ENCODE measurements at regions not wholly inside any gene's neighbourhood (a gene's known extent, or its start where the extent isn't known, plus 50 kb on each side); places are given as distances from the start of the nearest gene placed in this dataset.

DNA sequence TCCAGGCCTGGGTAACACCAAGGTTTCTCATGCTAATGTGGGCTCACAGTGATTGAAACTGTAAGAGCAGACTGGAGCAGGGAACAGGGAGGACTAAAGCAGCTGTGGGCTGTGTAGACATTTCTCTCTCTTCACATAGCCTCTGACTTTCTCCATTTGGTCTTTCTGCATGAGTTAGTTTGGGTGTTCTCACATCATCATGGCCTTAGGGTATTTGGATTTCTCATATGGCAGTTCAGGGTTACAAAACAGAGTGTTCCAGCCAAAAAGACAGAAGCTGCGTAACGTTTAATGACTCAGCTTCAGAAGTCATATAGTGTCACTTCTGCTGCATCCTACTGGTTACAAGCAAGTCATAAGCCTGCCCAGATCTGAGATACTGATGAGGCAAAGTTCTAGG is 52.0 kb upstream of the OSBPL8 start:
- Mint-ChIP-seq H3K9me3 (no peaks in the 10 kb centered on the region), H3K27me3 (peaks cover 2% of the 10 kb centered on the region), H3K4me3 (no peak overlapping the region), H3K27ac (no peak overlapping the region), H3K36me3 (ENCODE audit: low read depth) (no peaks in the 10 kb centered on the region), H3K4me1 (no peaks in the 10 kb centered on the region)
- DNase-seq (no peak), ATAC-seq (no peak)

DNA sequence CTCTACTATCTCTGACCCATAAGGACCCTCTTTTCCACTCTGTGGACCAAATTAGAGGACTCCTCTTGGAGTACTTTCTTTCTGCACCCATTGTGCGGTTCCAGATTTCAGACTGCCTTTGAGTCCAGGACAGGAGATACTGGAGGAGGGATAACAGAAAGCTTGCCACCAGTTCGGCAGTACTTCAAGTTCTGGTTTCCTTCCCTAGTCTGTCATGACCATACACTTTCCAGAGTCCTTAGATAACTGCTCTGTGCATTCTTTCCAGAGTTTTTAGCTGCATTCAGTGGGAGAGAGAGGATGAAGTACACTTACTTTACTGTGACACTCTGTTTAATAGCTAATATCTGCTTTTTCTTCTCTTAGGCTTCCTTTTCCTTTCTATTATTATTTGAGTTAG is 54.8 kb upstream of the OSBPL8 start:
- Mint-ChIP-seq H3K27ac (no peak overlapping the region), H3K9me3 (no peaks in the 10 kb centered on the region), H3K27me3 (peaks cover 3% of the 10 kb centered on the region), H3K36me3 (ENCODE audit: low read depth) (no peaks in the 10 kb centered on the region), H3K4me3 (no peak overlapping the region), H3K4me1 (no peaks in the 10 kb centered on the region)
- DNase-seq (no peak), ATAC-seq (no peak)

DNA sequence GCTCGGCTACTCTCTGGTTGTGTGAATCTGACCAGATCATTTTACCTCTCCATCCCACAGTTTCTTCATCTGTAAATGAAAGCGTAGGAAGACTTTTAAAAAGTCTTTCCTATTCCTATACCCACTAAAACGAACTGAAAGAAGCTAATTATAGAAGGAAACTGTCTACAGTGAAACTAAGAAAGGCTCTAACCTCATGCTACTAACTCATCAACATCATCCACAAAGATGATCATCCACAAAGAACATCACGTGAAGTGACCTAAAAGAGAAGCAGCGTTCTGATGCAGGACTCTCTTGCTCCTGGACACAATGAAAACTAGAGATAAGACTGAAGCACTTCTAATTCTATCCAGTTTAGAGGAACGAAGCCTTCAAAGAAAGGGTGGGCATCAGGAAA is 58.5 kb upstream of the OSBPL8 start:
- H3K27ac Mint-ChIP-seq, result no peak overlapping the region
- ATAC-seq (no peak), DNase-seq (no peak)
- H3K4me1 Mint-ChIP-seq, result peaks cover 4% of the 10 kb centered on the region
- no peak overlapping the region for H3K4me3 Mint-ChIP-seq
- H3K9me3 Mint-ChIP-seq, result no peaks in the 10 kb centered on the region
- no peaks in the 10 kb centered on the region for H3K36me3 Mint-ChIP-seq (ENCODE audit: low read depth)
- peaks cover 3% of the 10 kb centered on the region for H3K27me3 Mint-ChIP-seq

DNA sequence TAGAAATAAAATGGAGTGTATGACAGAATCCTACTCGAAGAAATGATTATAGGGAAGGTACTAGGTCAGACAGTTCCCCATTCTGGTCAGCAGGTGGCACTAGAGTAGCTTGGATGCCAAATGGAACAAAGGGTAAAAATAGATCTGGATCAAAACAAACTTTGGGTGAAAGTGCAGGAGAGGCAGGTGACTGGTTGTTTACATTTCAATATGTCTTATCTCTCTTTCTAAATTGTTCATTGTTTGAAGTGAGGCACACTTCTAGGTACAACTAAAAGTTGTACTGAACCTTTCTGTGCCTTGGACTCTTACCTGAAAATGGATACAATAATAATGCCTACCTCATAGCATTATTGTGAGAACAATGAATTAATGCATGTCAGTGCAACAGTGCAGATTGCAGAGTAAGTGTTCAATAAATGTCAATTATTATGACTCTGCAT is 62.0 kb upstream of the OSBPL8 start:
- peaks cover 3% of the 10 kb centered on the region for H3K27me3 Mint-ChIP-seq
- H3K36me3 Mint-ChIP-seq (ENCODE audit: low read depth), result no peaks in the 10 kb centered on the region
- DNase-seq (peak; percentile 68), ATAC-seq (peak; percentile 71)
- H3K9me3 Mint-ChIP-seq, result no peaks in the 10 kb centered on the region
- H3K4me3 Mint-ChIP-seq, result no peak overlapping the region
- H3K27ac Mint-ChIP-seq, result no peak overlapping the region
- peaks cover 4% of the 10 kb centered on the region for H3K4me1 Mint-ChIP-seq

- DNase-seq (no peak), ATAC-seq (no peak)
- Mint-ChIP-seq H3K4me3 (no peak overlapping the region), H3K36me3 (ENCODE audit: low read depth) (no peaks in the 10 kb centered on the region), H3K4me1 (peaks cover 4% of the 10 kb centered on the region), H3K27ac (no peak overlapping the region), H3K27me3 (peaks cover 3% of the 10 kb centered on the region), H3K9me3 (no peaks in the 10 kb centered on the region)
These were observed 62.8 kb upstream of the OSBPL8 start for GRCh38 chr12:76622351-76622750.

- no peaks in the 10 kb centered on the region for H3K9me3 Mint-ChIP-seq
- H3K4me1 Mint-ChIP-seq, result peaks cover 4% of the 10 kb centered on the region
- no peak overlapping the region for H3K4me3 Mint-ChIP-seq
- peaks cover 3% of the 10 kb centered on the region for H3K27me3 Mint-ChIP-seq
- no peaks in the 10 kb centered on the region for H3K36me3 Mint-ChIP-seq (ENCODE audit: low read depth)
- DNase-seq, result no peak
- ATAC-seq, result no peak
- no peak overlapping the region for H3K27ac Mint-ChIP-seq
These were observed 63.3 kb upstream of the OSBPL8 start for GRCh38 chr12:76622915-76623314.

DNA sequence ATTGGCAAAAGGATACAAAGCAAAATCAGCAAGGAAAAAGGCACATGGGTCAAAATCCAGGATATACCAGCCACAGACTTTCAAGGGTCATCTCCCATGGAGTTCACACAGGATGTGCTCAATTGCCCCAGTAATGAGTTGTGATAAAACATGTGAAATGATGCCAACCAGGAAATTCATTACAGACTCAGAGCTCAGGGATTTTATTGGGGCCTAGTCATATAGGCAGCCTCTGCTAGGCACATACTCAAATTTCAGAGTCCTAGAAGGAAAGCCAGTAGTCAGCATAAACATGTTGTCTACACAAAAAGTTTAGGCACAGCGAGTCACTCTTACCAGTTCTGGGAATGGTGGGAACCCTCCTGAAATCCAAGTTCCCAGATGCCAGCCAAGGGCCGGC is 64.4 kb upstream of the OSBPL8 start:
- Mint-ChIP-seq H3K36me3 (ENCODE audit: low read depth) (no peaks in the 10 kb centered on the region), H3K4me1 (peaks cover 4% of the 10 kb centered on the region), H3K4me3 (no peak overlapping the region), H3K27ac (no peak overlapping the region), H3K27me3 (no peaks in the 10 kb centered on the region), H3K9me3 (no peaks in the 10 kb centered on the region)
- DNase-seq (no peak), ATAC-seq (no peak)

DNA sequence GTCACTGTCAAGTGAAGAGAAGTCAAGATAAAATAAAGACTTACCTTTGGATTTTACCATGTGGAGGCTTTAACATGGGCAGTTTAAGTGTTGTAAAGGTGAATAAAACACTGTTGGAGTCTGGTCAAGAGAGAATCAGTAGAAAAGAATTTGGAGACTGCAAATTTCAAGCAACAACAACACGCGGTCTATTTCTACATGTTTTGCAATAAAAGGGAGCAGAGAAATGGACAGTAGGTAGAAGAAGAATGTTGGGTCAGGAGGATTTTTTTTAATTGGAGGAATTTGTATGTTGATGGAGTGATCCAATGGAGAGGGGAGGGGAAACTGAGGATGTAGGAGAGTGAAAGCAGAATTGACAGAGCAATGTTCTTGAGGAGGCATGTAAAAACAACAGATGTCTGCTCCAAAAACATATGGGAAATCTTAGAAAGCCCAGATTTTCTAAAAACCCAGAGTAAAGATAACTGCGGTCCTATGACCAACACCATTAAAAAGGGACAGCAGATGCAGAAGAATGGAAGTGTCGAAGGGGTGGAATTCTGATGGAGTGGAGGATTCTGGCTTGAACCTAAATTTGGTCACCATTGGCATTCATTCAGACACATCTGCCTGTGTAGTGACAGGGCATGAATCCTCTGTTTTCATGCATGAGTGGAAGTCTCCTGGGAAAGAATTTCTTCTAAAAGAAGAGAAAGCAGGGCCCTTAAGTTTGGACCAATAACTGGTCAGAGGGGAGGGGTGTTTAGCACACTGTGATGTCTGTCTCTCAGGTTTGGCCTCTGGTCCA is 68.0 kb upstream of the OSBPL8 start:
- no peaks in the 10 kb centered on the region for H3K9me3 Mint-ChIP-seq
- no peaks in the 10 kb centered on the region for H3K27me3 Mint-ChIP-seq
- no peaks in the 10 kb centered on the region for H3K36me3 Mint-ChIP-seq (ENCODE audit: low read depth)
- no peak for ATAC-seq
- H3K4me3 Mint-ChIP-seq, result no peak overlapping the region
- DNase-seq, result no peak
- H3K4me1 Mint-ChIP-seq, result no peaks in the 10 kb centered on the region
- no peak overlapping the region for H3K27ac Mint-ChIP-seq

DNA sequence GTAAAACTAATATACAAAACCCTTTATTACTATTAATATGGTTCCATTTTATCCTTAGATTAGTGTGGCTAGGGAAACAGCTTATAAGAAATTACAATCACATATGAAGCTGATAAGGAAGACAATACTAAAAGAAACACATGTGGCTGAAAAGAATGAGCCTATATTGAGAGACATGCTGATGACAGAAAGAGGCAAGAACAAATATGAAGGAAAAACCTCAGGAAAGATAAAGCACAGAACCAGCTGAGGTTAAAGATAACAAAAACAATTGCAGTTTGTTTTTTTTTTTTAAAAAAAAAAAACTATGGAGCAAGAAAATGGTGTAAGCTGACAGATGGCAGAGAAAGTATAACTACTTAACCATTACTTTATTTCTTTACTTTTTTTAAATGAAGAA is 69.2 kb upstream of the OSBPL8 start:
- no peak overlapping the region for H3K4me3 Mint-ChIP-seq

GRCh38 chr12:76631741-76632140 is 72.2 kb upstream of the OSBPL8 start:
- Mint-ChIP-seq H3K27ac (no peak overlapping the region), H3K36me3 (ENCODE audit: low read depth) (no peaks in the 10 kb centered on the region), H3K27me3 (no peaks in the 10 kb centered on the region), H3K9me3 (no peaks in the 10 kb centered on the region), H3K4me1 (peaks cover 10% of the 10 kb centered on the region), H3K4me3 (no peak overlapping the region)
- ATAC-seq (no peak), DNase-seq (no peak)

More for the DNA sequence above, 69.2 kb upstream of the OSBPL8 start:
- Mint-ChIP-seq H3K36me3 (ENCODE audit: low read depth) (no peaks in the 10 kb centered on the region), H3K27ac (no peak overlapping the region), H3K9me3 (no peaks in the 10 kb centered on the region), H3K27me3 (no peaks in the 10 kb centered on the region), H3K4me1 (no peaks in the 10 kb centered on the region)
- ATAC-seq (no peak), DNase-seq (no peak)

GRCh38 chr12:76633415-76633814 is 73.8 kb upstream of the OSBPL8 start:
- no peak for ATAC-seq
- H3K4me1 Mint-ChIP-seq, result peaks cover 14% of the 10 kb centered on the region
- no peaks in the 10 kb centered on the region for H3K9me3 Mint-ChIP-seq
- no peak overlapping the region for H3K27ac Mint-ChIP-seq
- H3K36me3 Mint-ChIP-seq (ENCODE audit: low read depth), result no peaks in the 10 kb centered on the region
- no peaks in the 10 kb centered on the region for H3K27me3 Mint-ChIP-seq
- DNase-seq, result no peak
- H3K4me3 Mint-ChIP-seq, result no peak overlapping the region

DNA sequence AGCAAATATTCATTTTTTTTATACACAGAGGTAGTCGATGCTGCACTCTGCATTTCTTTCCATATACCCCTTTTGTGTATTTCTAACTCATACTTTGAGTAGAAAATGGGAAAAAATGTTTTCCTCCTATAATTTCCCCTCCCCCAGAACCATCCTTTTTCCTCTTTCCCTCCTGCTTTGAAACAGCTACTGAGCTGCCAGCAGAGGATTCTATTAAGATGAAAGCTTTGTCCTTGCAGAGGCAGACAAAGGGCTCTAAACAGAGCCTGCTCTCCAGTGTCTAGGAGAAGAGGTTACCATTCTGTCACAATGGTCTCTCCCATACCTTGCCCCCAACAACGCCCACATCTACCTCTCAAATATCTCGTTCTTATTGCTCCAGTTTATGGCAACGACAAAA is 74.6 kb upstream of the OSBPL8 start:
- H3K9me3 Mint-ChIP-seq, result no peaks in the 10 kb centered on the region
- H3K4me1 Mint-ChIP-seq, result peaks cover 14% of the 10 kb centered on the region
- no peaks in the 10 kb centered on the region for H3K36me3 Mint-ChIP-seq (ENCODE audit: low read depth)
- H3K27ac Mint-ChIP-seq, result no peak overlapping the region
- ATAC-seq, result no peak
- DNase-seq, result no peak
- H3K27me3 Mint-ChIP-seq, result no peaks in the 10 kb centered on the region
- no peak overlapping the region for H3K4me3 Mint-ChIP-seq

GRCh38 chr12:76636121-76636692 is 76.6 kb upstream of the OSBPL8 start:
- no peaks in the 10 kb centered on the region for H3K27me3 Mint-ChIP-seq
- H3K27ac Mint-ChIP-seq, result peak overlapping the region; percentile 9
- peak; percentile 7 for DNase-seq
- peaks cover 14% of the 10 kb centered on the region for H3K4me1 Mint-ChIP-seq
- peak; percentile 89 for ATAC-seq
- no peaks in the 10 kb centered on the region for H3K36me3 Mint-ChIP-seq (ENCODE audit: low read depth)
- H3K4me3 Mint-ChIP-seq, result no peak overlapping the region
- H3K9me3 Mint-ChIP-seq, result no peaks in the 10 kb centered on the region

DNA sequence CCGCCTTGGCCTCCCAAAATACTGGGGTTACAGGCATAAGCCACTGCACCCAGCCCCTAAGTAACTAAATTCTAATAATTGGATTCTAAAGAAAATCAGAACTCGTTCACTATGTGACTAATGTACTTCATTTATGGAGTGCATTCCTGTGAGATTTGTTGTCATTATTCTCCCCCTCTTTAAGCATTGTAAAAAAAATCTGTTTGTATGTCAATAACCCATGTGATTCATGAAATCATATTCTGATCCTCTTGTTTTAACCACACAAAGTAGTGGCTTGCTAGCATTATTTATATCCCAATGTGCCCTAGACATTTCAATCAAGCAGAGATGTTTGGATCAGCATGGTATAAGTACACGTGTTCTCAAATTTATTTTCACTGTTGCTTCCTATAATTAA is 78.2 kb upstream of the OSBPL8 start:
- Mint-ChIP-seq H3K36me3 (ENCODE audit: low read depth) (no peaks in the 10 kb centered on the region), H3K27ac (no peak overlapping the region), H3K4me3 (no peak overlapping the region), H3K4me1 (peaks cover 14% of the 10 kb centered on the region), H3K27me3 (no peaks in the 10 kb centered on the region), H3K9me3 (no peaks in the 10 kb centered on the region)
- ATAC-seq (no peak), DNase-seq (no peak)

DNA sequence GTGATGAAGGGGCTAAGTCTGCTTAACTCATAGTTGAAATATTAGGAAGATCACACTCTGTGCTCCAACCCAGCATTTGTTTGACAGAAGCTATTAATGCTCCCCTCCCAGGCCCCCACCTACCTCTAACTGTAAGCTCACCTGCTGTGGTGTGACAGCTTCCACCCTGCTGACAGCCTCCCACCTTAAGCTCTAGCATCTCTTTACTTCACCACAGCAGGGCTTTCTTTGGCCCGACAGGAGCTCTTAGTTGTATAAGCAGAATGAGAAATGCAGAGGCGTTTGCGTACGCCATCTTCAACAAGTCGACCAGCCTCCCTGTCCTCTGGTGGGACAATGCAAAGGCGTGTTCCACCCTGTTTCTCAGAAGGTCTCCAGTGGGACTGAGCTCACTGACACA is 80.1 kb upstream of the OSBPL8 start:
- Mint-ChIP-seq H3K9me3 (no peaks in the 10 kb centered on the region), H3K4me1 (peaks cover 14% of the 10 kb centered on the region), H3K4me3 (no peak overlapping the region), H3K27me3 (no peaks in the 10 kb centered on the region), H3K27ac (no peak overlapping the region), H3K36me3 (ENCODE audit: low read depth) (no peaks in the 10 kb centered on the region)
- no peak for ATAC-seq
- DNase-seq, result no peak
